Stomach (tissue), 8 donors: ENCODE measurements at regions not wholly inside any gene's neighbourhood (a gene's known extent, or its start where the extent isn't known, plus 50 kb on each side); places are given as distances from the start of the nearest gene placed in this dataset.

Experiments
- DNase-seq, 2 donors: peaks; one replicate each; pipeline versions ENCODE4 v3.0.0 to v3.0.0-alpha.2; 2013 to 2019
- H3K27ac ChIP-seq, 5 donors: fragments of 200-600 bp in 4 of 5; sonication (generic) in 4 of 5; one replicate each; pipeline ENCODE4 v1.5.1; 2013 to 2019; ENCODE audit warnings: mild to moderate bottlenecking in 1 of 5, moderate library complexity in 1 of 5
- H3K27me3 ChIP-seq, 3 donors: fragments of 200-600 bp; sonication (generic); one replicate each; pipeline ENCODE4 v1.5.1; 2017 to 2019; ENCODE audit warnings: mixed run types in 1 of 3
- H3K36me3 ChIP-seq, 4 donors: fragments of 200-600 bp; sonication (generic); 1 replicate in 3 of 4; 2 replicates in 1 of 4; pipeline ENCODE4 v1.5.1; 2016 to 2019
- H3K4me1 ChIP-seq, 4 donors: fragments of 200-600 bp; sonication (generic); one replicate each; pipeline ENCODE4 v1.5.1; 2016 to 2019
- H3K4me3 ChIP-seq, 4 donors: fragments of 200-600 bp; sonication (generic) in 3 of 4; one replicate each; pipeline ENCODE4 v1.5.1; 2016 to 2019; ENCODE audit warnings: mild to moderate bottlenecking in 1 of 4
- H3K9me3 ChIP-seq, 4 donors: fragments of 200-600 bp; sonication (generic); one replicate each; pipeline ENCODE4 v1.5.1; 2016 to 2019
- EP300 ChIP-seq: sonication (generic); formaldehyde crosslinking; IDR thresholded peaks from one replicate; pipeline ENCODE4 v1.6.1; 2017; ENCODE audit warnings: antibody characterized with exemption
- POLR2A ChIP-seq, 4 donors: fragments of 450-650 bp; IDR thresholded peaks; one replicate each; pipeline ENCODE4 v1.6.1; 2016; ENCODE audit warnings: antibody characterized with exemption in 4 of 4, control low read depth in 2 of 4, mild to moderate bottlenecking in 1 of 4, moderate library complexity in 1 of 4
- POLR2AphosphoS5 ChIP-seq, 3 donors: sonication (generic); formaldehyde crosslinking; IDR thresholded peaks; one replicate each; pipeline ENCODE4 v1.6.1; 2016; ENCODE audit warnings: antibody characterized with exemption in 3 of 3
- WGBS, 5 donors: extraction: QIAGEN DNeasy Blood & Tissue Kit in 3 of 5; methylation state at CpG; one replicate each; pipeline versions ENCODE4 v1.1.5 to v1.1.7; 2013 to 2018; 5-methylcytosine and 5-hydroxymethylcytosine counted together
- intact Hi-C: fragments of 100-400 bp; cut with DNase I; formaldehyde crosslinking; loops from one replicate; pipeline ENCODE4 v1.15.1; 2023; ENCODE audit warnings: low total_unique reads
- TF ChIP-seq, protein P1 (sequence below), 7 experiments: fragments of 450-650 bp in 4 of 7; fragments of 200-600 bp in 3 of 7; sonication (generic) in 3 of 7; IDR thresholded peaks; one replicate each; pipeline ENCODE4 v1.5.1; 2016 to 2019; ENCODE audit warnings: antibody characterized with exemption in 7 of 7, control low read depth in 2 of 7, mild to moderate bottlenecking in 1 of 7
- donor health status: healthy with polysubstance abuse.
- donor health status: Bipolar disorder and iron deficiency.
- donor health status: healthy.

DNA sequence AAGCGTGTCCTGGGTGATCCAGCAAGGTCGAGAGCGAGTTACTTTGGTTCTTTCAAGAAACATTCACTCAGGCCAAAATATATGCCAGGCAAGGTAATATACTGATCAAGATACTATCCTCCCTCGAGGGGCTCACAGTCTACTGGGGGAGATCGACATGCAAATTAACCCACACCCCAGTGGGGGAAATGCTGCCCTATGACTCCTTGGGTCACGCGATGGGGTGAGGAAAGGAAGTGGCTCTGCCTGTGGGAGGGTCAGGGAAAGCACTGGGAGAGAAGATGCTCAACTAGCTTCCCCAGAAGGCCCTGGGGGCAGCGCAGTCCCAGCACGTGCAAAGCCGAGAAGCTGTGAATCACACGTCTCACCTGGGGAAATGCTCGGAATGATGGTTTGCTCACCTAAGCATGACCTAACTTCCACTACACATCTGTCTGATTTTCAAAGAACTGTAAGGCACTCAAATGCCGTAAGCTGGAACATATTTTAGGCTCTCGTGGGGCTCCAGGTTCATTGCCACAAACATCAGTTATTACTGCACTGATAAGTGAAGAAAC, 130.7 kb downstream of the RCN1 start:
- 85 to 88% (median 86%) methylated on average over 14 of the region's 14 CpGs for WGBS, 5 donors

DNA sequence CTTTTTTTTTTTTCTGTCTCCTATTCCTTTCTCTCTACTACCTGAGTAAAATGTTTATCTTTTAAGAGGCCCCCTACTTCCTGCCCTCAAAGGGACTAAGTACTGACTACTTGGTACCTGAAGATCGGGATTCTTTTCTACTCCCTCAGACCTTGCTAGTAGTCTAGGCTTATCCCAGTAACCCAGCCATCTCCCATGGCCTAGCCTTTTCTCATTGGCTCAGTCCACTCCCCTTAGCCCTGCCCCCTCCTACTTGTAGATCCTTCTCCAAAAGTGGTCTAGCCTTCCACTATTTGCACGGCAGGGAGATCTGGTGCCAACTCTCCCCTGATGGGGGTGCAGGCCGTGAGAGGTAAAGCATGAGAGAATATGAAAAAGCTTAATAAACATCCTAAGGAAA, 133.7 kb downstream of the RCN1 start:
- Histone ChIP-seq H3K9me3 (no peaks in the 10 kb centered on the region), H3K4me1 (no peaks in the 10 kb centered on the region), H3K4me3 (no peak overlapping the region), H3K36me3 (no peaks in the 10 kb centered on the region), H3K27ac (no peak overlapping the region), H3K27me3 (no peaks in the 10 kb centered on the region)
- 66 to 73% (median 69%) methylated on average over 3 of the region's 3 CpGs for WGBS, 5 donors
- DNase-seq: no peak
- intact Hi-C loops: no loop called here
- no peak for TF ChIP-seq POLR2AphosphoS5 (IDR thresholded peaks at IDR 0.05)
- TF ChIP-seq POLR2A (IDR thresholded peaks at IDR 0.05): no peak
- no peak for TF ChIP-seq EP300
- TF ChIP-seq, protein P1, sequence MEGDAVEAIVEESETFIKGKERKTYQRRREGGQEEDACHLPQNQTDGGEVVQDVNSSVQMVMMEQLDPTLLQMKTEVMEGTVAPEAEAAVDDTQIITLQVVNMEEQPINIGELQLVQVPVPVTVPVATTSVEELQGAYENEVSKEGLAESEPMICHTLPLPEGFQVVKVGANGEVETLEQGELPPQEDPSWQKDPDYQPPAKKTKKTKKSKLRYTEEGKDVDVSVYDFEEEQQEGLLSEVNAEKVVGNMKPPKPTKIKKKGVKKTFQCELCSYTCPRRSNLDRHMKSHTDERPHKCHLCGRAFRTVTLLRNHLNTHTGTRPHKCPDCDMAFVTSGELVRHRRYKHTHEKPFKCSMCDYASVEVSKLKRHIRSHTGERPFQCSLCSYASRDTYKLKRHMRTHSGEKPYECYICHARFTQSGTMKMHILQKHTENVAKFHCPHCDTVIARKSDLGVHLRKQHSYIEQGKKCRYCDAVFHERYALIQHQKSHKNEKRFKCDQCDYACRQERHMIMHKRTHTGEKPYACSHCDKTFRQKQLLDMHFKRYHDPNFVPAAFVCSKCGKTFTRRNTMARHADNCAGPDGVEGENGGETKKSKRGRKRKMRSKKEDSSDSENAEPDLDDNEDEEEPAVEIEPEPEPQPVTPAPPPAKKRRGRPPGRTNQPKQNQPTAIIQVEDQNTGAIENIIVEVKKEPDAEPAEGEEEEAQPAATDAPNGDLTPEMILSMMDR (IDR thresholded peaks at IDR 0.05): no peak

More for the DNA sequence above, 130.7 kb downstream of the RCN1 start:
- H3K36me3 ChIP-seq: no peaks in the 10 kb centered on the region
- H3K27me3 ChIP-seq: peaks cover 0 to 4% (median 0%) of the 10 kb centered on the region in 3 donors
- no peak overlapping the region for H3K27ac ChIP-seq
- DNase-seq: no peak
- intact Hi-C loops: no loop called here
- H3K9me3 ChIP-seq: no peaks in the 10 kb centered on the region
- TF ChIP-seq POLR2A (IDR thresholded peaks at IDR 0.05) (no peak), EP300 (no peak), POLR2AphosphoS5 (IDR thresholded peaks at IDR 0.05) (no peak)
- TF ChIP-seq, protein P1 (IDR thresholded peaks at IDR 0.05): no peak
- H3K4me3 ChIP-seq: no peak overlapping the region
- no peaks in the 10 kb centered on the region for H3K4me1 ChIP-seq

DNA sequence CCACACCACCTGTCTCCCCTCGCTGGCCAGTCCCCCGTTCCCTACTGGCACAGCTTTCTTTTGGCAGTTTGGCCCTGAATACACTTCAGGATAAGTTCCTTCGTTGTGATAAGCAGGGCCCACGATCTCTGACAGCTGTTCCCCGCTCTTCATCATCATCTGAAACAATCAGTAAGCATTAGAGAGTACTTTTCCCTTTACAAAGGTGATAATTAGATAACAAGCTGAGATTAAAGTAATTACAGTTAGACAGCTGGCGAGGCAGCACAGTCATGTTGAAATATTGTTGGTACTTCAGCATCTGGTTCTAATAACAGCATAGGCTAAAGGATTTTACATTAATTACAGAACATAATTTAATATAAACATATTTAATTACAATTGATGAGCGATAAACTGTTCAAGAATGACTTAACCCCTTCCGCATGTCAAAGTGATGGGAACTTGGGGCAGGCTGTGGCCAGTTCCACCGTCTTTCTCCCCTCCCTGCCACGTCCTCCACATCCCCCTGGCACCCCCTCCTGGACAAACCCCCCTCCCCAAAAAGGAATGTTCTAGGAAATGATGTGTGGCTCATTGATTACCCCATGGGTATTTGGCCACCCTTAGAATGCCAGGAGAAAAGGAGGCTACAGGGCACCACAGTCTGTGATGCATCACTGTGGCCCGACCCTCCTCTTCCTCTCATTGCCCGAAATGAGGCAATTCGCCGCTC, 134.9 kb downstream of the RCN1 start:
- WGBS, 5 donors: 63 to 69% (median 66%) methylated on average over 14 of the region's 14 CpGs
- intact Hi-C loops: no loop called here
- H3K4me3 ChIP-seq: no peak overlapping the region

DNA sequence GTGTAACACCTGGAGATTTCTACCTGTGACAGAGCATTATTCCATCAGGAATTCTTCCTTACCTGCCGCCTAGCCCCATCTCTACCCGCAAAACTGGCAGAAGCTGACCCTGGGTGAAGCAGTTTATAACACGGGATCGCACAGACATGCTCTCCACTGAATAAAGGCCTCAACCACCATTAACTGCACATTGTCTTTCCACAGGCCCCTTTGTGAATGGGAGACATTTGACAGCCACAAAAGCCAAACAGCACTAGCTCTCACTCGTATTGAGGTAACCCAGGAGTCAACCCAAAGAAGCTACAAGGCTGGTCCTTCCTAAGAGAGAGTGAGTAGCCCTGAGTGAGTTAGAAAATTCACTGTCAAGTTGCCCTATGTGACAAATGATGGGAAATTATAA, 135.6 kb downstream of the RCN1 start:
- intact Hi-C loops: no loop called here
- WGBS, 5 donors: 69 to 82% (median 77%) methylated on average over 5 of the region's 5 CpGs
- Histone ChIP-seq H3K4me1 (no peaks in the 10 kb centered on the region), H3K36me3 (no peaks in the 10 kb centered on the region), H3K27ac (no peak overlapping the region), H3K4me3 (no peak overlapping the region), H3K27me3 (no peaks in the 10 kb centered on the region), H3K9me3 (no peaks in the 10 kb centered on the region)
- TF ChIP-seq EP300 (no peak), POLR2A (IDR thresholded peaks at IDR 0.05) (no peak), POLR2AphosphoS5 (IDR thresholded peaks at IDR 0.05) (no peak)
- TF ChIP-seq, protein P1 (IDR thresholded peaks at IDR 0.05): no peak
- DNase-seq: no peak

More for the DNA sequence above, 134.9 kb downstream of the RCN1 start:
- no peak for DNase-seq
- no peaks in the 10 kb centered on the region for H3K9me3 ChIP-seq
- no peaks in the 10 kb centered on the region for H3K27me3 ChIP-seq
- no peaks in the 10 kb centered on the region for H3K36me3 ChIP-seq
- no peak overlapping the region for H3K27ac ChIP-seq
- no peak for TF ChIP-seq POLR2AphosphoS5 (IDR thresholded peaks at IDR 0.05)
- TF ChIP-seq, protein P1 (IDR thresholded peaks at IDR 0.05): no peak
- no peak for TF ChIP-seq EP300
- TF ChIP-seq POLR2A (IDR thresholded peaks at IDR 0.05): no peak
- H3K4me1 ChIP-seq: no peaks in the 10 kb centered on the region
